ENCODE measurements at regions not wholly inside any gene's neighbourhood (a gene's known extent, or its start where the extent isn't known, plus 50 kb on each side); places are given as distances from the start of the nearest gene placed in this dataset.

DNA sequence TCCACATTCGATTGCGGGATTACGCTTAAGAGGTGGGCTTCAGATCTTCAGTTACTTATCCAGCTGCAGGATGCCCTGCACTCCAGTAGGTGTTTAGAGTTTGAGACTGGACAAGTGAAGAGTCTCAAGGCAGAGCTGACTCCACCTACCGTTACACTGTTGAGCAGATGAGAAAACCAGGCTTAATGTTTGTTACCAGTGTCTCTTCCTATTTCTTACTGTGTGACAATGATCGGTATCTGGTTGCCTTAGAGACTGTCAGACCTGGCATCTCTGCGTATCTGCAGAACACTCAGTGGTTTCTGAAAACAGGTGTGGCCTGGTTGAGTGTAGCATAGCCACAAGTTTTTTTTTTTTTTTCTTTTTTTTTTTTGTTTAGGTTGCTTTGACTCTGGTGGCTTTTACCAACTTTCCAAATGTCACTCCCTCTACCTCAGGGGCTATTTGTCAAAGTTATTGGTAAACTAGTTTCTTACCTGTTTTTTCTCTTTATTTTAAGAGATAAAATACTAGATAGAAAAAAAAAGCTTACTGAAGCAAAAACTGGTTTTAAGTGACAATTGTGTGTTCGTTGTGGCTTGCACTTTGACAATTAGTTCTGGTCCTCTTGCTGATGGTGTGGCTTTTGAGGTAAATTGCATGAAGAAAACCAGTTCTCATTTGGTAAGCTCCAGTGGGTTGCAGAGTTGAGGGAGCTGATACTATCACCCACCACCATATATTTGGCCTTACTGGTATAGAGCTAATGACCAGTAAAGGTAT, 284.8 kb downstream of the ETS1 start:
- DNase-seq (ENCODE audit: low read depth in 2 of 3, low spot score in 1 of 3): peak in 2 of 3 donors; percentile 40 to 62

DNA sequence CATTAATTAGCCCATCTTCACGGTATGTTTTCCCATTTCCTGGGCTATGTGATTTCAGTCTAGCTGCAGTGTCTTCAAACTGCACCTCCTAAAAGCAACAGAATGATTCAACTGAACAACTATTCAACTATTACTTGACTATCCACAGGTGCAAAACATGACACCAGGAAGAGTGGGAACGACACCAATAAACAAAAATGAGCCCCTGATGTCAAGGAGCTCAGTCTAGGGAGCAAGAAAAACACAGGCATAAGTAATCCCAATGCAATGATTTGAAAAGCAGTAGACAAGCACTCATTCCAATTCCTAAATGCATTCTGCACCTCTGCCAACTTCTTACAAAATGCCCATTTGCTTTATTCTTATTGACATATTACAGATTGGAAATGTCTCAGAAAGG, 285.6 kb downstream of the ETS1 start:
- DNase-seq (ENCODE audit: low read depth in 2 of 3, low spot score in 1 of 3): no peak

DNA sequence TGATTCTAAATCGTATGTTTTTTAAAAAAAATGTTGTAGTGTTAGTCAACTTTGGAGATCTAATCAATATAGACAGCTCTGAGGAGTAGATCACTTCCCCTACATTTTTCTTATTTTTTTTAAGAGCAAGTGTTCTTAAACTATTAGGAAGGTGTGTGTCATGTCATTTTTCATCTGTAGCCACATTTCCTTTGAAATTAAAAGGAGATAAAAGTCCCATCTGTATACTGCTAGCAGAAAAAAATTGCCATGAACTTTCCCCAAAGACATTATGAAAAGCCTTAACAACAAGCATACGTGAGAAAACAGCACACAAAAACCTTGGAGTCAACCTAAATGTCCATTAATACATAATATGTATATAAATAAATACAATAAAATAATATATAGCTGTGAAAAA, 286.6 kb downstream of the ETS1 start:
- no peak for DNase-seq (ENCODE audit: low read depth in 2 of 3, low spot score in 1 of 3)

DNA sequence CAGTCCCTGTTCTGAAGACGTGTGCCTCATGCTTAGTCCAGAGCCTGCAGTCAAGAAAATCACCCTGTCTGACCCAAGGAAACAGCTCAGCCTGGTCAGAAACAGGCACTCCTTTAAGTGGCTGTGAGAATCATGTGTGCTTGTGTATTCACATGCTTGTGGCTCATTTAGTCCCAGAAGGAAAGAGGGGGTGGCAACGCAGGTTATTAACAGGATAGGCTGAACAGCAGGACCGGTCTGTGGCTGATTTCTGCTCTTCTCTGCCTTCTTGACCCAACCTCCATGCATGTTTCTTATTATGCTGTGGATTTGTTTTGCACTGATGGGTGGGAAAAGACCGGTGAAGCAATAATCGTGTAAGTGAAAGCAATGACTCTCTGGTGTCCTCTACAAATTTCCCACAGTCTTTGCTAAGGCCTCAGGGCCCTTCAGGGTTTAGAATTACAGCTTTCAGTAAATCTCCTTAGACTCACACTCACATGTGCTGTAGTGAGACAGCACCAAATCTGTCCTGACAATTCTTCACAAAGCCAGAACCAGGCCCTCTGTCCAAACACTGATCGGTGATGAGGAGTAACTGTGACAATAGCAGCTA, 288.1 kb downstream of the ETS1 start:
- DNase-seq (ENCODE audit: low read depth in 2 of 3, low spot score in 1 of 3): no peak

DNA sequence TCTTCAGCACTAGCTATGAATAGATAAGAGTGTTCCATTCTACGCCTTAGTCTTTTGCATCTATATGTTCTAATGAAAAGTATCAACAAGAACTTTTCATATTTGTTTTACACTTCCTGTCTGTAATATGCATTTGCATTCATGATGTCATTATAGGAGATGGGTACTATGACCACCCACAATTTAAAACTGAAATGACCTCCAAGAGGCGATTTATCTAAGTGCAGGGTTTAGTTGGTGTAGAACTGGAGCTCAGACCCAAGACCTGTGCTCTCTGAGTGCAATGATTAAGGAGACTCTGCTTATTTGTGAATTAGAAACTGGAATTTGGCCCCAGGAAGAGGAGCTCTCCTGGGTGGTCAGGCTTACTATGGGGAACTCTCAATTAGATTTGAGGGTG, 289.1 kb downstream of the ETS1 start:
- DNase-seq (ENCODE audit: low read depth in 2 of 3, low spot score in 1 of 3): no peak

DNA sequence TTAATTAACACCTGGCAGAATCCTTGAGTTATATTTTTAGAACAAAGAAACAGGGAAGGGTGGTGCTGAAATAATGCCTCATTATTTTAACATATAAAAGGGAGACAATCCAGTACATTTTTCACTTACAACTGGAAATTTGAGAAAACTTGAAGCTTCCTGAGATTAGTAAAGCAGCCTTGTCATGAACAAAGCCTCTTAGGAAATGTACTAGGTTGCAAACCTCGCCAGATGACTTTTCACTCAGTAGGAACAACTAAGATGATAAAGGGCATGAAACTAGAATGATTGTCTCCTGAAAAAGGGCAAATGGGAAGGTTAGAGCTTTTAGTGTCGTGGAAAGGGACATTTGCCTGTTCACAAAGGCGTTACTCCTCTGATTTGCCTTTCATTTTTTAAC, 289.6 kb downstream of the ETS1 start:
- no peak for DNase-seq (ENCODE audit: low read depth in 2 of 3, low spot score in 1 of 3)

DNA sequence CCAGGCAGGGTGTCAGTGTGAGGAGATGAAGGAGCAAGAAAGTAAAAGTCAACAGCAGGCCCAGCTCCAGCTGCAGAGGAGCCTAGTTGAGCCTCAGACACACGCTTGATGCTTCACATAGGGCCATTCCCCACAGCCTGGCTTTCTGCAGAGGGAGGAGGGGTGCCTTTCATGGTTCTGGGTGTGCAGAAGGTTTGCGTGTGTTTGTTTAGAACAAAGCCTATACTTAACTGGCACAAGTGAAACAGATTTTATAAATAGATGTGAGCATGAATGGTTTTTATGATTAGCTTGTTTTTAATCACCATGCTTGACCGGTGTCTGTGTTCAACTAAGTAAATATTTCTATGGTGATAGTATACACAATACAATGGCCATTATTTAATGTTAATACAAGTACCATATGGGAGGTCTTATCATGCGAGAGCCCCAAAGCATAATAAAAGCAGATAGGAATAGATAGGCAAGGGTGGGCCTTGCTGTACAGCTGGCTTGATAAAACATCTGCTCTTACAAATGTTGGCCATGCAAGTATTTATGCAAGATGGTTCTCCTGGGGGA, 290.2 kb downstream of the ETS1 start:
- no peak for DNase-seq (ENCODE audit: low read depth in 2 of 3, low spot score in 1 of 3)

DNA sequence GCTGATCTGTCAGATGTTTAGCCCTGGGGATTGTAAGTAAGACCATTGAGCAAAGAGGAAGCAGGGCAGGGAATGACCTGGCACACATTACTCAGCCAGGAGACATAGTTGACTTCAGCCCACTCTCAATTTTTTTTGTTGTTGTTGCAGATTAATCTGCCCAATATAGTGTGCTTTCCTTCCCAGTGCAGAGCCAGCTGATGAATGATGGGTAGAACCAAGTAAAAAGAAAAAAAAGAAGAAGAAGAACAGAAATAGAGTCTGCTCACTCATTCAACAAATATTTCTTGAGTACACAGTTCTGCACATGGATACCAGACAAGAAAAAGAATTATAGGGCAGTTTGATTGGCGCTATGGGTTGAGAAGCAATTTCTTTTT, 292.7 kb downstream of the ETS1 start:
- no peak for DNase-seq (ENCODE audit: low read depth in 2 of 3, low spot score in 1 of 3)

DNA sequence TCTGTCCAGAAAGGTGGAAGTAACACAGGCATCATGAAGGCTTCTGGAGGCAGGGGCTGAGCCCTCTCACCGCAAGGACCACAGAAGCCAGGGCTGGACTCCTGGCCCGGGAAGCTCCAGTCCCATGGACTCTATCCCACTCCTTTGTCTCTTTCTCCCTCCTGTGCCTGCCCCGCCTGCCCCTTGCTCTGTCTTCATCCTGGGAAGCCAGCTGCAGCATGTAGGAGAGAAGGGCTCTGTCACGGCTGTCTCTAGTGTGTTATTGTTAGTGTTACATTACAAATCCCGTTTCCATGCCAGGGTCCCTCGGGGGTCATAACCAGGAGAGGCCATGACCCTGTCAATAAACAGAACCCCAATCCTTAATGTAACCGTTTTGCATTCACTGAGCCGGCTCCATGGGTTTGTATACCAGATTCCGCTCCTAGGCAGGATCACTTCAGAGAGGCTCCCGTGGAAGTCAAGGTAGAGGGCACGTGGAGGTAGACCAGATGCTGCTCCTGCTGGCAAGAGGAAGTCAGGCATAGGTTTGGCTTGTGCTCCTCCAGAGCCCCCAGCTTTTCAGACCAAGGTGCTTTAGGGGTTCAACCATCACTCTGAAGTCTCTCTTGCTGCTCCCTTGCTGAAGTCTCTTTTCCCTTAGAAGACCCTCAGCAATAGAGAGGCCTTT, 293.2 kb downstream of the ETS1 start:
- no peak for DNase-seq (ENCODE audit: low read depth in 2 of 3, low spot score in 1 of 3)

DNA sequence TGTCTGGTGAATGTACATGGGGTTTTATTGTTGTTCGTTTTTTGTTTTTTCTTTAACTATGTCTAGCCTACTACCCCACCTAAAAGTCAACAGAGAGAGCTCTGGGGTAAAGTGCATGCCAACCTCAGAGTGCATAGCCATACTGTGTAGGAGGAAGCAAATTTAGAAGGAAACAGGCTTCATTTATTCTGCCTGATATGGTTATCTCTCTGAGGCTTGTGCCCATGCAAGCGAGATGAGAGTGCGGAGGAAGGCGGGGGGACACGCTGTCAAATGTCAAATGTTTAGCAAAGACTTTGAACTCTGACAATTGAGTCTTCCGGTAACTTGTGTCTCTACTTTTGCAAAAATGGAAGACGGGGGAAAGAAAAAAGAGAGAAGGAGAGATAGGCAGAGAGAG, 295.5 kb downstream of the ETS1 start:
- DNase-seq (ENCODE audit: low read depth in 2 of 3, low spot score in 1 of 3): no peak

DNA sequence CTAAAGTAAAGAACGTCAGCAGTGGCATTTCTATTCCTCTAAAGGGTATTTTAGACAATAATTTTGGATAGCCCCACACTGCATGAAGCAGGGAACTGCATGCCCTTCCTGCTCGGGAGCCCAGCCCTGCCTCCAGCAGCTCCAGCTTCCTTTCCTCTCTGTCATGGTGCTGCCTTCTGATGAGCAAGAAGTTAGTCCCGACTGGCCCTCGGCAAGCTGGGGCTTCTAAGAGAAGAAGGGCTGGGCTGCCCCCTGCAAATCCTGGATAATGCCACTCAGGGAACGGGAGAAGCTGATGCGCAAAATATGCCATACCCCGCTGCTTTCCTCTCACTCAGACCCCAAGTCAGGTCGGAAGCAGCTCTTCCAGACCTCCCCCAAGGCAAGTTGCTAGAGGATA, 296.4 kb downstream of the ETS1 start:
- no peak for DNase-seq (ENCODE audit: low read depth in 2 of 3, low spot score in 1 of 3)

DNA sequence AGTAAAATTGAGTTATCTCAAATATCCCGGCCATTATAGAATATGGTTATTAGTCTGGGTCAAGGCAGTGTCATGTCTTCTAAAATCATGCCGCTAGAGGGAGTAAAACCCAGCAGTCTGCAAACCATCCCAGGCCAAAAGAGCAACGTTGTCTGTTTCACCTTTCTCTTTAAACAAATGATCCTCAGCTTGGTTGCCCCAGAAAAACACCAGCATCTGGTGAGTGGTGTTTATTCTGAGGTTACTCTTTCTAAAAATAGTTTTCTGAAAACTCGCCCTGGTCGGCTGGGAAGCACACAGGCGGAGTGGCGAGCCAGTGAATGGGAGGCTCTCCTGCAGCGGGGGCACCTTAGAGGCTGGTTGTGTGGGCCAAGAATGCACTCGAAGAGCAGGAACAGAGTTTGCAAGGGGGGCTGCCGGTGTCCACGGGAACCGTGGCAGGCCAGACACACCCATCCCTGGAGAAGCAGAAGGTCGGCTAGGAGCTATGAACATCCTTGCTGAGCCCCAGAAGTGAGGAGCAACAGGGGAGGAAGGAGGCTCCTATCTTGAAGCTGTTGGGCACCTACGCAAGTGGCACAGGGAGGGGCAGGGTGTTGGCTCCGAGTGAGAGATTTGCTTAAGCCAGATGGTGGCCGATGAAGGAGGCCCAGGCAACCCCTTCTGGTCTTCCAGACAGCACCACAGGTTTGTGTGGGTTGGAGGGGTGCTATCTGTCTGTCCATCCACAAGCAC, 297.1 kb downstream of the ETS1 start:
- DNase-seq (ENCODE audit: low read depth in 2 of 3, low spot score in 1 of 3): peak; percentile 64 to 84 (median 65)

DNA sequence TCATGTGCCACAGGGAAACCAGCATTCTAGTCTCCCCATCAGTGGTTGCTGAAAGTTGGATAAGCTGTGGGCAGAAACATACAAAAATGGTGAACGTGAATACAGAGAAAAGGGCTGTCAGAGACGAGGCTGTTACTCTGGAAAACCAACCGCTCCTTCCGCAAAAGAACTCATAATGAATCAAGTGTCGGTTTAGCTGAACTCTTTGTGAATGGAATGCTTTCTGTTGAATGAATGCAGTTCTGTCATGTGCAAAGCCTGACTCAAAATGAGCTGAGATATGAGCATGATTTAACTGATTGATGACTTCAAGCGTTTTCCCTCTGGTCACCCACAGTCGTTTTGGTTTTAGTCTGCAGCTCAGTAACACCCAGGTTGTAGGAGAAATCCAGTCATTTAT, 298.3 kb downstream of the ETS1 start:
- DNase-seq (ENCODE audit: low read depth in 2 of 3, low spot score in 1 of 3): peak in 1 of 3 donors; percentile 53

DNA sequence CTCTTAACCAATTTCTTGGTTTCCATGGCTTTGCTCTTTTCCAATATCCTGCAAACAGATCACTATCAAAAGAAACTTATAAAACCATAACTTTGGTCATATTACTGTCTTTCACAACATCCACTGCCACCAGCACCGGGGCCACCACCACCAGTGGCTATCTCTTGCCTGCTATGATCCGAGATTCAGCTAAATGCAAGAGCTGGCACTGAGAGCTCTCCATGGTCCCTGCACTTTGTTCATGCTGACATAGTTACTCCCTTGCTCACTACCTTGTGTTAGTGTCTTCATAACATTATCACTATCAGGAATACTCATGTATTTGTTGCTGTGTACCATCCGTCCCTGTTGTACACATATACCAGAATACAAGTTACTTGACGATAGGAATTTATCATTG, 299.0 kb downstream of the ETS1 start:
- no peak for DNase-seq (ENCODE audit: low read depth in 2 of 3, low spot score in 1 of 3)

DNA sequence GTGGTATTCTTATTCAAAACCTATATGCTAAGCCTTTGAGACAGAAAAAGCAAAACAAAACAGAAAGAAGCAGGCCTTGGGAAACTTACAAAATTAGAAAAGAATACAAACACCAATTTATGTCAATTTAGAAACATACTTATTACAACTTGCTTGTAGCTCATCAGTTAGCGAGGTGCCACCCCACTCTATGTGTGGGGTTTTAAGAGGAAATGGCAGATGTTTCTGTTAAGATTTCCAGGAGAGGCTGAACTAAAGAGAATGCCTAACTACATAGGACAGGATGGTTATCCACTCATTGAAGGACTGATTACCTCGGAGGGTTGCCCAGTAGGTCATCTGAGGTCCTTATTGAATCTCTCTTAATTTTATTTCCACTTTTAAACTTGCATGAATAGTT, 302.0 kb downstream of the ETS1 start:
- DNase-seq (ENCODE audit: low read depth in 2 of 3, low spot score in 1 of 3): no peak

DNA sequence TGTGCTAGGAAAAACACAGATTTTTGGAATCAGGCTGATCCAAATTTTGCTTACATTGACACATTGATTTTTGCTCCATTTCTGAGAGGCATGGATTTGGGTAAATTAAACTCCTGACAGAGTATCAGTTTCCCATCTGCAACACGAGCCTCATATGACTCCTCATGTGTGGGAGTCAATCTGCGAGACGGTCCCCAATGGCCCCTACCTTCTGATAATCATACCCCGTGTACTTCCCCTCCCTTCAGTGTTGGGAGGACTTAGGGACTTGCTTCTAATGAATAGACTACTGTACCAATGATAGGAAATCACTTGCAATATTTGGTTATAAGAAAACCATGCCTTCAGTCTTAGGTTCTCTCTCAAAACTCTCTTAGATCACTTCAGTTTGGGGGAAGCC, 302.7 kb downstream of the ETS1 start:
- DNase-seq (ENCODE audit: low read depth in 2 of 3, low spot score in 1 of 3): no peak

DNA sequence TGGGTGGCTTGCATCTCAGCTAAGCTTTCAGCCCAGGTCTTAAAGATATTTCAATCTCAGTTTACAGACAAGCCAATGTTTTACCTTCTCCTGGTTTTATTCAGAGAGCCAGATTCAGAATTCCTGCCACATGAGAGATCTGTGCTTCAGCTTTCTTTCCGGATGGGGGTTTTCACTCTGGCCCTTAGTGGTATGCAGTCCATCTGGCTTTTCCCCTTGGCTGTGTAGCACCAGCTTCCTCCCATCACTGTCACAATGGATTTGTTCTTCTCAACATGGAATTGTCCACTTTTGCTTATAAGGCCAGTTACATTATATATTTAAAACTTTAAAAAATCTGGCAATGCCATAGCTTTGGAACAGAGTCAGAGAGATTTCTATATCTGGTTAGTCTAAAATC, 303.9 kb downstream of the ETS1 start:
- DNase-seq (ENCODE audit: low read depth in 2 of 3, low spot score in 1 of 3): no peak

DNA sequence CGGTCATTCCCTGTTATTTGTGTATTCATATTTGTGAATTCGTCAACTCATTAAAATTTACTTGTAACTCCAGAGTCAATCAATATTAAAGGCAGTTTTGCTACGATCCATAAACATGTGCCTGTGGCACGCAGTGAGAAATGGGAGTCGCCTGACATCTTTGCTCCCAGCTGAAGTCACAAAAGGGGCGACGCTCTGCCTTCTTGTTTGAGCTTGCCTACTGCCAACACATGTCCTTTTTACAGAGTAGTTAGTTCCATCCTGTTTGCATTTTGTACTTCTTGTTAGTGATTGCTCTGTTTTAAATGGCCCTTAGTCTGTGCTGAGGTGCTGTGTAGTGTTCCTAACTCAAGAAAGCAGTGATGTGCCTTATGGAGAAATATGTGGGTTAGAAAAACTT, 305.3 kb downstream of the ETS1 start:
- DNase-seq (ENCODE audit: low read depth in 2 of 3, low spot score in 1 of 3): no peak

DNA sequence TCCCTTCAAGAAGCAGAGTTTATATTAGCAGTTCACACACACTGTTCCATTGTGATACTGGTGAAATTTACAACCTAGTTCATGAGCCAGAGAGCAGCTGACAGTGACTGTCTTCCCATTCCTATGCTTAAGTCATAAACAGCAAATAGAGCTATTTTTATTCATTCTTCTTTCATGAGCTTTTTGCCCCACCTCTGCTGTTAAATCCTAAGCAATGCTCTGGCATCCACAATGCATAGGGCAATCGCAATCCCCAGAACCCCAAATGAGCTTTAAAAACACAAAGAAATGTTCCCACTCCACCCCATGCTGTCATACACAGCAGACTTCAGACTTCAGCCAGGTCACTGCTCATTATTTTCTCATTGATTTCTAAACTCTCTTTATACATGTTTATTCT, 307.5 kb downstream of the ETS1 start:
- no peak for DNase-seq (ENCODE audit: low read depth in 2 of 3, low spot score in 1 of 3)

DNA sequence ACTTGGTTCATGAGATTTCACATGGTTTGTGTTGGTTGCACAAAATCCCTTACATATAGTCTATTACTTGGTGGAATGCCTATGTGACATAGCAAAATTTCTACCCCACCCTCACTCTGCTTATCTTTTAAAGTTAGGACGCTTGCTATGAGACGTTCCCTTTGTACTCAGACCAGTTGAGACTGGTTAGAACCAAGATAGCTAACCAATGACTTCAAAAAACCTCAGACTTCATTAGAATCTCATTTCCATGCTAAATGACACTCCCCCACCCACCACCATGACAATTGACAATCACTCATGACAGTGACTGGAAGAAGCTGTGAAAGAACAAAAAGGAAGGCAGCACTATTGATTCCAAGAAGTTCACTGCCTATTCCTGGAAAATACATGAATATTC, 313.6 kb downstream of the ETS1 start:
- DNase-seq (ENCODE audit: low read depth in 2 of 3, low spot score in 1 of 3): no peak

DNA sequence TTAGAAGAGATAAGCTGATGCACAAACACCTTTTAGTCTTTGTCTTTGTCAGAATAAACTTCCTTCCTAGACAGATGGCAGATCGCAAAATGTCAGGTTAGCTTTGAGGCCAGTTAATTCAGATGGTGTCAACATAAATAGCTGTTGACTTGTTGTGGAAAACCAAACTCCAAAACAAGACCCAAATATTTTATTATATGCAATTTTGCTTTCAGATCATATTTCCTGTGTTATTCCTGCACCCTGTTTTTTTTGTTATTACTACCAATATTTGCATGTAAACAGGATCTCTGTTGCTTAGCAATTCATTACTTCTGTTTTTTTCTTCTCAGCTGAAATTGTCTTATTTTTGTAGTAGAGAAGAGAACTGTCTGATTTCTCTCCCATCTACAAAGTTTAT, 316.0 kb downstream of the ETS1 start:
- no peak for DNase-seq (ENCODE audit: low read depth in 2 of 3, low spot score in 1 of 3)

DNA sequence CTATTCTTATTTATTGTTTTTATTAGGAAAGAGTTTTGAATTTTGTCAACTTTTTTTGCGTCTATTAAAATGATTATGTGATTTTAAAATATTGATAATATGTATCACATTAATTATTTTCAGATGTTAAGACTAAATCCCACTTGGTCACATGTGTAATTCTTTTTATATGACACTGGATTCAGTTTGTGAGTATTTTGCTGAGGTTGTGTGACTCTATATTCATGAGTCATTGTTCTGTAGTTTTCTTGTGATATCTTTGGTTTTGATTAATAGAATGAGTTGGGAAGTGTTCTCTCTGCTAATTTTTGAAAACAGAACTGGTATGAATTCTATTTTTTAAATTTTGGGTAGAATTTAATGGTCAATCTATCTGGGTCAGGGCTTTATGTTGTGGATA, 317.9 kb downstream of the ETS1 start:
- no peak for DNase-seq (ENCODE audit: low read depth in 2 of 3, low spot score in 1 of 3)
